HL-60 (cell line): ENCODE measurements at regions not wholly inside any gene's neighbourhood (a gene's known extent, or its start where the extent isn't known, plus 50 kb on each side); places are given as distances from the start of the nearest gene placed in this dataset.
"Not testable (repeated sequence)": the region's sequence is repeated elsewhere in the genome, so short reads cannot be mapped to it uniquely, and the experiment has no call there.

Experiments
- DNase-seq, 2 experiments: peaks; one replicate each; pipeline ENCODE4 v3.0.0-alpha.2; 2010 to 2020; ENCODE audit warnings: low read depth in 1 of 2, low spot score in 1 of 2
- H3K27ac ChIP-seq: fragments of 250-450 bp; sonication (Bioruptor Pico); replicated peaks from 2 replicates; pipeline ENCODE4 v1.5.1; 2020; ENCODE audit warnings: mild to moderate bottlenecking, moderate library complexity
- H3K27me3 ChIP-seq: fragments of 250-450 bp; sonication (Bioruptor Pico); 2 replicates; pipeline ENCODE4 v1.5.1; 2021; ENCODE audit warnings: mild to moderate bottlenecking, moderate library complexity; ENCODE audit not compliant: insufficient read depth, poor library complexity, severe bottlenecking
- H3K4me3 ChIP-seq: replicated peaks from 2 replicates; pipeline ENCODE4 v1.5.1; 2011; ENCODE audit warnings: mild to moderate bottlenecking, control low read depth, low read length; ENCODE audit not compliant: insufficient read depth
- GABPA ChIP-seq: IDR thresholded peaks from 2 replicates; pipeline ENCODE4 v1.6.1; 2012; ENCODE audit warnings: low read depth
- POLR2AphosphoS5 ChIP-seq: IDR thresholded peaks from 2 replicates; pipeline ENCODE4 v1.6.1; 2012; ENCODE audit warnings: low read depth
- SPI1 ChIP-seq: IDR thresholded peaks from 2 replicates; pipeline ENCODE4 v1.6.1; 2012; ENCODE audit warnings: low read depth, mild to moderate bottlenecking, borderline replicate concordance
- TF ChIP-seq, protein P1 (sequence below): IDR thresholded peaks from 2 replicates; pipeline ENCODE4 v1.6.1; 2012; ENCODE audit warnings: low read depth; ENCODE audit not compliant: insufficient replicate concordance
- TF ChIP-seq, protein P2 (sequence below): IDR thresholded peaks from one replicate; pipeline ENCODE4 v1.5.1; 2011; ENCODE audit warnings: low read length, control low read depth, inconsistent platforms; ENCODE audit not compliant: insufficient read depth

DNA sequence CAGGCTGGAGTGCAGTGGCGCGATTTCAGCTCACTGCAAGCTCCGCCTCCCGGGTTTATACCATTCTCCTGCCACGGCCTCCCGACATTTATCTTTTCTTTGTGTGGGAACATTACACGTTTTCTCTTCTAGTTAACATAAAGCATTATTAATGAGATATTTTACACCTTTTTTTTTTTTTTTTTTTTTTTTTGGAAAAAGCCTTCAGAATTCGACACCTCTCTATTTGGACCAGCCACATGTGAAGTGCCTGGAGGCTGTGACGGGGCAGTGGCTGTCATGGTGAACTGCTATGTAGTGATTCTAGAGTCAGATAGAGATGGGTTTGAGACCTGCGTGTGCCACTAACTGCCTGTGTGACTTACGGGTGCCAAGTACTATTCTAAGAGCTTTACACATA, 64.3 kb downstream of the SMIM38 start:
- TF ChIP-seq, protein P1, sequence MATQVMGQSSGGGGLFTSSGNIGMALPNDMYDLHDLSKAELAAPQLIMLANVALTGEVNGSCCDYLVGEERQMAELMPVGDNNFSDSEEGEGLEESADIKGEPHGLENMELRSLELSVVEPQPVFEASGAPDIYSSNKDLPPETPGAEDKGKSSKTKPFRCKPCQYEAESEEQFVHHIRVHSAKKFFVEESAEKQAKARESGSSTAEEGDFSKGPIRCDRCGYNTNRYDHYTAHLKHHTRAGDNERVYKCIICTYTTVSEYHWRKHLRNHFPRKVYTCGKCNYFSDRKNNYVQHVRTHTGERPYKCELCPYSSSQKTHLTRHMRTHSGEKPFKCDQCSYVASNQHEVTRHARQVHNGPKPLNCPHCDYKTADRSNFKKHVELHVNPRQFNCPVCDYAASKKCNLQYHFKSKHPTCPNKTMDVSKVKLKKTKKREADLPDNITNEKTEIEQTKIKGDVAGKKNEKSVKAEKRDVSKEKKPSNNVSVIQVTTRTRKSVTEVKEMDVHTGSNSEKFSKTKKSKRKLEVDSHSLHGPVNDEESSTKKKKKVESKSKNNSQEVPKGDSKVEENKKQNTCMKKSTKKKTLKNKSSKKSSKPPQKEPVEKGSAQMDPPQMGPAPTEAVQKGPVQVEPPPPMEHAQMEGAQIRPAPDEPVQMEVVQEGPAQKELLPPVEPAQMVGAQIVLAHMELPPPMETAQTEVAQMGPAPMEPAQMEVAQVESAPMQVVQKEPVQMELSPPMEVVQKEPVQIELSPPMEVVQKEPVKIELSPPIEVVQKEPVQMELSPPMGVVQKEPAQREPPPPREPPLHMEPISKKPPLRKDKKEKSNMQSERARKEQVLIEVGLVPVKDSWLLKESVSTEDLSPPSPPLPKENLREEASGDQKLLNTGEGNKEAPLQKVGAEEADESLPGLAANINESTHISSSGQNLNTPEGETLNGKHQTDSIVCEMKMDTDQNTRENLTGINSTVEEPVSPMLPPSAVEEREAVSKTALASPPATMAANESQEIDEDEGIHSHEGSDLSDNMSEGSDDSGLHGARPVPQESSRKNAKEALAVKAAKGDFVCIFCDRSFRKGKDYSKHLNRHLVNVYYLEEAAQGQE: no peak
- TF ChIP-seq, protein P2, sequence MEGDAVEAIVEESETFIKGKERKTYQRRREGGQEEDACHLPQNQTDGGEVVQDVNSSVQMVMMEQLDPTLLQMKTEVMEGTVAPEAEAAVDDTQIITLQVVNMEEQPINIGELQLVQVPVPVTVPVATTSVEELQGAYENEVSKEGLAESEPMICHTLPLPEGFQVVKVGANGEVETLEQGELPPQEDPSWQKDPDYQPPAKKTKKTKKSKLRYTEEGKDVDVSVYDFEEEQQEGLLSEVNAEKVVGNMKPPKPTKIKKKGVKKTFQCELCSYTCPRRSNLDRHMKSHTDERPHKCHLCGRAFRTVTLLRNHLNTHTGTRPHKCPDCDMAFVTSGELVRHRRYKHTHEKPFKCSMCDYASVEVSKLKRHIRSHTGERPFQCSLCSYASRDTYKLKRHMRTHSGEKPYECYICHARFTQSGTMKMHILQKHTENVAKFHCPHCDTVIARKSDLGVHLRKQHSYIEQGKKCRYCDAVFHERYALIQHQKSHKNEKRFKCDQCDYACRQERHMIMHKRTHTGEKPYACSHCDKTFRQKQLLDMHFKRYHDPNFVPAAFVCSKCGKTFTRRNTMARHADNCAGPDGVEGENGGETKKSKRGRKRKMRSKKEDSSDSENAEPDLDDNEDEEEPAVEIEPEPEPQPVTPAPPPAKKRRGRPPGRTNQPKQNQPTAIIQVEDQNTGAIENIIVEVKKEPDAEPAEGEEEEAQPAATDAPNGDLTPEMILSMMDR: no peak
- TF ChIP-seq POLR2AphosphoS5: no peak
- no peak for TF ChIP-seq GABPA
- TF ChIP-seq SPI1: no peak
- Histone ChIP-seq H3K27ac (no peak overlapping the region), H3K27me3 (no peaks in the 10 kb centered on the region), H3K4me3 (no peak overlapping the region)
- DNase-seq: no peak

DNA sequence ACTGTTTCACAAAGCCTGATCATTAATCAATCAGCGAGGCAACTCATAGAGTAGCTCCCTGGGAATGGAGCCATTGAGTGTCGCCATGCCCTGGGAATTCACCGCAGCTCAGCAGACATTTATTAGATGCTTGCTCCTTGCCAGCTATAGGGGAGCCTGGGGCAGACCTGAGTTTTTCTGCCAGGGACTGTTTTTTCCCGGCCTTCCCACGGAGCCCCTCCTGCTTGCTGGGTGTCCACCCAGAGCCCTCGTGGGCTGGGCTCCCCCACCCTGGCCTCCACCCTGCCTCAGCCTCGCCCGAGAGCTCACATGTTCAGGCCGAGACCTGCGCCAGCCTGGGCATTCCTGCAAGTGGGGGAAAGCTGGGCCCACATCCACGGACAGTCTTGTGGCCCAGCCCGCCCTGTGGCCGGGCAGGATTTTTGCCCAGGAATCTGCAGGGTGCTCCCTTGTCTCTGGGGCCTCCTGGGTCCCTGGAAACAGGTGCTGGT, 64.9 kb downstream of the SMIM38 start:
- H3K27ac ChIP-seq: no peak overlapping the region
- no peak overlapping the region for H3K4me3 ChIP-seq
- H3K27me3 ChIP-seq: no peaks in the 10 kb centered on the region
- TF ChIP-seq SPI1 (no peak), POLR2AphosphoS5 (no peak), GABPA (no peak)
- TF ChIP-seq, protein P2: no peak
- TF ChIP-seq, protein P1: no peak
- no peak for DNase-seq

DNA sequence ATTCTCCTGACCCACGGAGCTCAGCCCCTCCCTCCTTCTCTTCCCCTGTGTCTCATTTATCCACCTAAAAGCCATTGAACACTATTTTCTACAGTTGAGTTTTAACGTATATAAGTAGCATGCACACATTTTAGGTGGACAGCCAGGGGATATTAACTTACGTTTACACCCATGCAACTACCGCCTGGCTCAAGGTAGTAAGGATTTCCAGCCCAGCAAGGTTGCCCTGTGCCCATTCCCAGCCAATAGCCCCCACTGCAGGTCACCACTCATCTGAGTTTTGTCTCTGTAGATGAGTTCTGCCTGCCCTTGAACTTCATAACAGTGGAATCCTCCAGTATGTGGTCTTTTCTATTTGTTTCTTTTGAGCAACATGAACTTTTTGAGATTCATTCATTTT, 65.4 kb downstream of the SMIM38 start:
- Histone ChIP-seq H3K27ac (no peak overlapping the region), H3K4me3 (no peak overlapping the region), H3K27me3 (no peaks in the 10 kb centered on the region)
- TF ChIP-seq GABPA (no peak), POLR2AphosphoS5 (no peak), SPI1 (no peak)
- TF ChIP-seq, protein P2: no peak
- TF ChIP-seq, protein P1: no peak
- no peak for DNase-seq

DNA sequence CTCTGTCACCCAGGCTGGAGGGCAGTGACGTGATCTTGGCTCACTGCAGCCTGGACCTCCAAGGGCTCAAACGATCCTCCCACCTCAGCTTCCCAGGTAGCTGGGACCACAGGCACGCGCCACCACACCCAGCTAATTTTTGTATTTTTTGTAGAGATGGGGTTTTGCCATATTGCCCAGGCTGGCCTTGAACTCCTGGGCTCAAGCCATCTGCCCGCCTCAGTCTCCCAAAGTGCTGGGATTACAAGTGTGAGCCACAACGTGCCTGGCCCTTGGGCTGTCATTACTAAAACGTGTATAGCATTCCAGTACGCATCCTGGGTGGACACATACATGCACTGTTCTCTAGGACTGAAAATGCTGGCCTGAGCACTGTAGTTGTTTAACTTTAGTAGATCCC, 65.9 kb downstream of the SMIM38 start:
- H3K27ac ChIP-seq, H3K27me3 ChIP-seq, DNase-seq, H3K4me3 ChIP-seq: not testable (repeated sequence)
